ENCODE measurements at regions not wholly inside any gene's neighbourhood (a gene's known extent, or its start where the extent isn't known, plus 50 kb on each side); places are given as distances from the start of the nearest gene placed in this dataset.

DNA sequence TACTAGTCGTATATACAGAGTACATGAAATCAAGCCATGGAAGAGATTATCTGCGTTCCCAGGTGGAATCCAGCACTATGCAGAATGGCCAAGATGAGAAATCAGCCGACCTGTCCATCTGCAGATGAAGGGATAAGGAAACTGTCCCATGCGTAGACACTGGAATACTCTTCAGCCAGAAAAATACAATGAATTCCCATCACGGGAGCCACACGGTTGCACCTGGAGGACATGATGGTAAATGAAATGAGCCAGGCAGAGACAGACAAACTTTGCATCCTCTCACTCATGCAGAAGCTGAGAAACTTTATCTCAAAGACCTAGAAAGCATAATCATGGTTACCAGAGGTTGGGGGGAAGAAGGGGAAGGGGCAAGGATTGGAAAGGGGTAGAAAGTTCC, 111.9 kb upstream of the TOP3B start:
- TF ChIP-seq, protein P1, sequence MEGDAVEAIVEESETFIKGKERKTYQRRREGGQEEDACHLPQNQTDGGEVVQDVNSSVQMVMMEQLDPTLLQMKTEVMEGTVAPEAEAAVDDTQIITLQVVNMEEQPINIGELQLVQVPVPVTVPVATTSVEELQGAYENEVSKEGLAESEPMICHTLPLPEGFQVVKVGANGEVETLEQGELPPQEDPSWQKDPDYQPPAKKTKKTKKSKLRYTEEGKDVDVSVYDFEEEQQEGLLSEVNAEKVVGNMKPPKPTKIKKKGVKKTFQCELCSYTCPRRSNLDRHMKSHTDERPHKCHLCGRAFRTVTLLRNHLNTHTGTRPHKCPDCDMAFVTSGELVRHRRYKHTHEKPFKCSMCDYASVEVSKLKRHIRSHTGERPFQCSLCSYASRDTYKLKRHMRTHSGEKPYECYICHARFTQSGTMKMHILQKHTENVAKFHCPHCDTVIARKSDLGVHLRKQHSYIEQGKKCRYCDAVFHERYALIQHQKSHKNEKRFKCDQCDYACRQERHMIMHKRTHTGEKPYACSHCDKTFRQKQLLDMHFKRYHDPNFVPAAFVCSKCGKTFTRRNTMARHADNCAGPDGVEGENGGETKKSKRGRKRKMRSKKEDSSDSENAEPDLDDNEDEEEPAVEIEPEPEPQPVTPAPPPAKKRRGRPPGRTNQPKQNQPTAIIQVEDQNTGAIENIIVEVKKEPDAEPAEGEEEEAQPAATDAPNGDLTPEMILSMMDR (IDR thresholded peaks at IDR 0.05): no peak
- TF ChIP-seq POLR2A (IDR thresholded peaks at IDR 0.05): no peak
